Psoas muscle (tissue), 7 donors: ENCODE measurements at regions not wholly inside any gene's neighbourhood (a gene's known extent, or its start where the extent isn't known, plus 50 kb on each side); places are given as distances from the start of the nearest gene placed in this dataset.
"Not testable (repeated sequence)": the region's sequence is repeated elsewhere in the genome, so short reads cannot be mapped to it uniquely, and the experiment has no call there.

Experiments
- ATAC-seq, 4 donors: fragments of 200-7000 bp; cut with Tn5 transposase; one replicate each; pipeline ENCODE4 v1.9.1; 2020; ENCODE audit warnings: moderate library complexity in 3 of 4, mild to moderate bottlenecking in 2 of 4
- DNase-seq, 2 donors: peaks; one replicate each; pipeline ENCODE4 v3.0.0-alpha.2; 2020
- H3K27ac ChIP-seq: fragments of 200-600 bp; one replicate; pipeline ENCODE4 v1.8.0; 2022
- H3K27me3 ChIP-seq, 3 donors: fragments of 200-600 bp in 1 of 3; one replicate each; pipeline versions ENCODE4 v1.6.1 to v1.8.0; 2013 to 2022; ENCODE audit warnings: low read length in 2 of 3, mild to moderate bottlenecking in 2 of 3, moderate library complexity in 1 of 3; ENCODE audit not compliant: insufficient read depth in 3 of 3
- H3K36me3 ChIP-seq, 2 donors: fragments of 200-600 bp in 1 of 2; one replicate each; pipeline versions ENCODE4 v1.6.1 to v1.8.0; 2013 to 2022; ENCODE audit warnings: low read depth in 1 of 2, mild to moderate bottlenecking in 1 of 2, moderate library complexity in 1 of 2; ENCODE audit not compliant: insufficient read depth in 1 of 2
- H3K4me1 ChIP-seq: fragments of 200-600 bp; one replicate; pipeline ENCODE4 v1.8.0; 2022
- H3K4me3 ChIP-seq: fragments of 200-600 bp; one replicate; pipeline ENCODE4 v1.8.0; 2022; ENCODE audit warnings: mild to moderate bottlenecking
- H3K9me3 ChIP-seq: fragments of 200-600 bp; one replicate; pipeline ENCODE4 v1.8.0; 2022
- WGBS, 3 donors: extraction: QIAGEN DNeasy Blood & Tissue Kit; methylation state at CpG; one replicate each; pipeline versions ENCODE4 v1.1.6 to v1.1.7; 2013; 5-methylcytosine and 5-hydroxymethylcytosine counted together
- intact Hi-C, 2 donors: fragments of 100-400 bp; cut with DNase I; formaldehyde crosslinking; loops; one replicate each; pipeline versions ENCODE4 v1.11.0 to v1.14.2; 2022
- TF ChIP-seq, protein P1 (sequence below): fragments of 200-600 bp; IDR thresholded peaks from one replicate; pipeline ENCODE4 v1.8.0; 2022; ENCODE audit warnings: antibody characterized with exemption
- donor health status: healthy with polysubstance abuse.
- donor health status: DM: no; HTN: no; CAD: no; lungs with moderate emphysema.
- donor health status: Bipolar disorder and iron deficiency.
- donor health status: healthy.
- donor health status: DM: yes; HTN: yes; CAD: no.
- donor health status: DM: no; HTN: no; CAD: no.
- donor health status: DM: yes; HTN: yes; CAD: no.

GRCh38 chr1:29920316-29920715 is 684.0 kb downstream of the PTPRU start:
- TF ChIP-seq, protein P1, sequence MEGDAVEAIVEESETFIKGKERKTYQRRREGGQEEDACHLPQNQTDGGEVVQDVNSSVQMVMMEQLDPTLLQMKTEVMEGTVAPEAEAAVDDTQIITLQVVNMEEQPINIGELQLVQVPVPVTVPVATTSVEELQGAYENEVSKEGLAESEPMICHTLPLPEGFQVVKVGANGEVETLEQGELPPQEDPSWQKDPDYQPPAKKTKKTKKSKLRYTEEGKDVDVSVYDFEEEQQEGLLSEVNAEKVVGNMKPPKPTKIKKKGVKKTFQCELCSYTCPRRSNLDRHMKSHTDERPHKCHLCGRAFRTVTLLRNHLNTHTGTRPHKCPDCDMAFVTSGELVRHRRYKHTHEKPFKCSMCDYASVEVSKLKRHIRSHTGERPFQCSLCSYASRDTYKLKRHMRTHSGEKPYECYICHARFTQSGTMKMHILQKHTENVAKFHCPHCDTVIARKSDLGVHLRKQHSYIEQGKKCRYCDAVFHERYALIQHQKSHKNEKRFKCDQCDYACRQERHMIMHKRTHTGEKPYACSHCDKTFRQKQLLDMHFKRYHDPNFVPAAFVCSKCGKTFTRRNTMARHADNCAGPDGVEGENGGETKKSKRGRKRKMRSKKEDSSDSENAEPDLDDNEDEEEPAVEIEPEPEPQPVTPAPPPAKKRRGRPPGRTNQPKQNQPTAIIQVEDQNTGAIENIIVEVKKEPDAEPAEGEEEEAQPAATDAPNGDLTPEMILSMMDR = no peak
- intact Hi-C loops = no loop called here
- H3K4me1 ChIP-seq = no peaks in the 10 kb centered on the region
- H3K27me3 ChIP-seq = peaks cover 0 to 5% (median 3%) of the 10 kb centered on the region in 3 donors
- 58 to 72% (median 70%) methylated on average over 9 of the region's 9 CpGs for WGBS, 3 donors
- H3K27ac ChIP-seq = no peak overlapping the region
- H3K36me3 ChIP-seq = no peaks in the 10 kb centered on the region
- no peak overlapping the region for H3K4me3 ChIP-seq
- DNase-seq (no peak), ATAC-seq (no peak)
- H3K9me3 ChIP-seq = no peaks in the 10 kb centered on the region

DNA sequence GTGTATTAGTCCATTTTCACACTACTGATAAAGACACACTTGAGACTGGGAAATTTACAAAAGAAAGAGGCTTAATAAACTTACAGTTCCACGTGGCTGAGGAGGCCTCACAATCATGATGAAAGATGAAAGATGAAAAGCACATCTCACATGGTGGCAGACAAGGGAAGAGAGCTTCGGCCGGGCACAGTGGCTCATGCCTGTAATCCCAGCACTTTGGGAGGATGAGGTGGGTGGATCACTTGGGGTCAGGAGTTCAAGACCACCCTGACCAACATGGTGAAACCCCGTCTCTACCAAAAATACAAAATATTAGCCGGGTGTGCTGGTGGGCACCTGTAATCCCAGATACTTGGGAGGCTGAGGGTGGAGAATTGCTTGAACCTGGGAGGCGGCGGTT is 682.7 kb downstream of the PTPRU start:
- H3K27me3 ChIP-seq, H3K27ac ChIP-seq, H3K4me1 ChIP-seq, H3K9me3 ChIP-seq, ATAC-seq, H3K4me3 ChIP-seq, H3K36me3 ChIP-seq, DNase-seq, intact Hi-C loops: not testable (repeated sequence)
- 85 to 88% (median 85%) methylated on average over 7 of the region's 7 CpGs for WGBS, 3 donors

GRCh38 chr1:29916656-29917369 is 680.5 kb downstream of the PTPRU start:
- Histone ChIP-seq H3K27me3 (peaks cover 0 to 7% (median 0%) of the 10 kb centered on the region in 3 donors), H3K27ac (no peak overlapping the region), H3K4me3 (no peak overlapping the region), H3K4me1 (no peaks in the 10 kb centered on the region), H3K9me3 (no peaks in the 10 kb centered on the region), H3K36me3 (no peaks in the 10 kb centered on the region)
- TF ChIP-seq, protein P1 = no peak
- 78 to 82% (median 79%) methylated on average over 3 of the region's 3 CpGs for WGBS, 3 donors
- DNase-seq = no peak
- ATAC-seq = no peak
- intact Hi-C loops = no loop called here

DNA sequence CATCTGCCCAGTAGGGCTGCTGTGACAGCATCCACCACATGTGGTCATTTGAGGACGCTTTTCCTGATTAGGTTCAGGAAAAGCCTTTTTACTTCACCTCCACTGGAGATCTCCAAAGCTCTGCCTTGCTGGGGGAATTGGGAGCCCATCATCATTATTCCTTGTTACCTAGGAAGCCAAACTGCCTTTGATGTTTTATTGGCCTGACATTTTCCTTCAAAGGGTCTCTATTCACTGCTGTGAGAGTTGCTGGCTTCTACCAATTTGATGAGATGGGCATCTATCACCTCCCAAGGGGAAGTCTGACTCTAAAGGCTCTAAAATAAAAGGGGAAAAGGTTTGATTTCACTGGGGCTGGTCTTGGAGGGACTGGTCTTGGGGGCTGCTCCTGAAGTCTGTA is 678.6 kb downstream of the PTPRU start:
- intact Hi-C loops = no loop called here
- H3K27ac ChIP-seq = no peak overlapping the region
- no peaks in the 10 kb centered on the region for H3K36me3 ChIP-seq
- peaks cover 0 to 7% (median 0%) of the 10 kb centered on the region in 3 donors for H3K27me3 ChIP-seq
- H3K4me3 ChIP-seq = no peak overlapping the region
- no peaks in the 10 kb centered on the region for H3K9me3 ChIP-seq
- no peak for DNase-seq
- TF ChIP-seq, protein P1 = no peak
- 0 to 13% (median 9%) methylated on average over 1 of the region's 1 CpG for WGBS, 3 donors
- H3K4me1 ChIP-seq = no peaks in the 10 kb centered on the region
- ATAC-seq = no peak

DNA sequence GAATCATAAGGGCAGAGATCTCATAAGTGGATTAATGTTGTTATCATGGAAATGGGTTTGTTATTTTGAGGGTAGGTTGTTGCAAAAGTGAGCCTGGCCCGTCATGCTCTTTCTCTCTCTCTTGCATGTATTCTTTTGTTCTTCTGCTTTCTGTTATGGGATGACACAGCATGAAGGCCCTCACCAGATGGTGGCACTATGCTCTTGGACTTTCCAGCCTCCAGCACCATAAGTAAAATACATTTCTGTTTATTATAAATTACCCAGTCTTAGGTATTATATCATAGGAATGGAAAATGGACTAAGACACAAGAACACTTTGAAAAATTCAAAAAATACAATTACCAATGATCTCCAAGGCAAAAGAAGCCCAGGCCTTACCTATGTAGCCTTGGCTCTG is 676.1 kb downstream of the PTPRU start:
- no peaks in the 10 kb centered on the region for H3K4me1 ChIP-seq
- ATAC-seq (no peak), DNase-seq (no peak)
- WGBS, 3 donors = 36 to 48% (median 41%) methylated on average over 1 of the region's 1 CpG
- no peaks in the 10 kb centered on the region for H3K9me3 ChIP-seq
- TF ChIP-seq, protein P1 = no peak
- intact Hi-C loops = no loop called here
- no peak overlapping the region for H3K4me3 ChIP-seq
- H3K27me3 ChIP-seq = peaks cover 0 to 7% (median 0%) of the 10 kb centered on the region in 3 donors
- H3K36me3 ChIP-seq = no peaks in the 10 kb centered on the region
- H3K27ac ChIP-seq = no peak overlapping the region
